ENCODE measurements at regions not wholly inside any gene's neighbourhood (a gene's known extent, or its start where the extent isn't known, plus 50 kb on each side); places are given as distances from the start of the nearest gene placed in this dataset.
"Not testable (repeated sequence)": the region's sequence is repeated elsewhere in the genome, so short reads cannot be mapped to it uniquely, and the experiment has no call there.

GRCh38 chr1:223022641-223023473 is 120.2 kb downstream of the TLR5 start:
- no peak for TF ChIP-seq CTCF (IDR thresholded peaks at IDR 0.05)
- ATAC-seq, result no peak
- Mint-ChIP-seq H3K4me3 (no peak overlapping the region), H3K4me1 (peaks cover 0 to 4% of the 10 kb centered on the region in 2 donors), H3K27me3 (ENCODE audit: low read depth in 2 of 2) (peaks cover 0 to 2% of the 10 kb centered on the region in 2 donors), H3K36me3 (no peaks in the 10 kb centered on the region), H3K27ac (no peak overlapping the region), H3K9me3 (no peaks in the 10 kb centered on the region)
- no peaks in the 10 kb centered on the region for H3K36me3 ChIP-seq (ENCODE audit: control insufficient read depth, insufficient read depth, low read length)
- intact Hi-C loops (cut with micrococcal nuclease), result no loop called here
- no peaks in the 10 kb centered on the region for H3K4me1 ChIP-seq (ENCODE audit: control insufficient read depth, insufficient read depth, low read length)
- DNase-seq, result no peak
- H3K4me3 ChIP-seq (ENCODE audit: low read length), result no peak overlapping the region
- no peaks in the 10 kb centered on the region for H3K27me3 ChIP-seq (ENCODE audit: control insufficient read depth, insufficient read depth, low read length)
- H3K27ac ChIP-seq (ENCODE audit: low read length), result no peak overlapping the region
- WGBS (ENCODE audit: insufficient coverage), result 84% methylated on average over 7 of the region's 7 CpGs
- H3K9me3 ChIP-seq (ENCODE audit: control insufficient read depth, insufficient read depth, low read length), result no peaks in the 10 kb centered on the region

GRCh38 chr1:223023863-223024262 is 119.2 kb downstream of the TLR5 start:
- Mint-ChIP-seq H3K27me3 (ENCODE audit: low read depth in 2 of 2) (peaks cover 0 to 6% of the 10 kb centered on the region in 2 donors), H3K4me1 (peaks cover 0 to 4% of the 10 kb centered on the region in 2 donors), H3K4me3 (no peak overlapping the region), H3K27ac (no peak overlapping the region), H3K36me3 (no peaks in the 10 kb centered on the region), H3K9me3 (no peaks in the 10 kb centered on the region)
- Histone ChIP-seq H3K27ac (ENCODE audit: low read length) (no peak overlapping the region), H3K27me3 (ENCODE audit: control insufficient read depth, insufficient read depth, low read length) (no peaks in the 10 kb centered on the region), H3K4me1 (ENCODE audit: control insufficient read depth, insufficient read depth, low read length) (no peaks in the 10 kb centered on the region), H3K36me3 (ENCODE audit: control insufficient read depth, insufficient read depth, low read length) (no peaks in the 10 kb centered on the region), H3K9me3 (ENCODE audit: control insufficient read depth, insufficient read depth, low read length) (no peaks in the 10 kb centered on the region), H3K4me3 (ENCODE audit: low read length) (no peak overlapping the region)
- DNase-seq (no peak), ATAC-seq (no peak)
- TF ChIP-seq CTCF (IDR thresholded peaks at IDR 0.05), result no peak
- 97% methylated on average over 7 of the region's 7 CpGs for WGBS (ENCODE audit: insufficient coverage)
- intact Hi-C loops (cut with micrococcal nuclease), result no loop called here

GRCh38 chr1:223024486-223024885 is 118.6 kb downstream of the TLR5 start:
- H3K27me3 ChIP-seq (ENCODE audit: control insufficient read depth, insufficient read depth, low read length); intact Hi-C loops (cut with micrococcal nuclease); DNase-seq; H3K36me3 Mint-ChIP-seq; H3K9me3 ChIP-seq (ENCODE audit: control insufficient read depth, insufficient read depth, low read length); H3K4me3 Mint-ChIP-seq; H3K27ac ChIP-seq (ENCODE audit: low read length); H3K9me3 Mint-ChIP-seq; ATAC-seq; H3K4me3 ChIP-seq (ENCODE audit: low read length); H3K27me3 Mint-ChIP-seq (ENCODE audit: low read depth in 2 of 2); H3K27ac Mint-ChIP-seq; H3K36me3 ChIP-seq (ENCODE audit: control insufficient read depth, insufficient read depth, low read length); H3K4me1 Mint-ChIP-seq; H3K4me1 ChIP-seq (ENCODE audit: control insufficient read depth, insufficient read depth, low read length): not testable (repeated sequence)
- WGBS (ENCODE audit: insufficient coverage), result 88% methylated on average over 3 of the region's 5 CpGs

- H3K9me3 Mint-ChIP-seq; H3K36me3 Mint-ChIP-seq; DNase-seq; H3K4me1 ChIP-seq (ENCODE audit: control insufficient read depth, insufficient read depth, low read length); intact Hi-C loops (cut with micrococcal nuclease); H3K27me3 Mint-ChIP-seq (ENCODE audit: low read depth in 2 of 2); H3K36me3 ChIP-seq (ENCODE audit: control insufficient read depth, insufficient read depth, low read length); H3K27ac ChIP-seq (ENCODE audit: low read length); H3K27ac Mint-ChIP-seq; H3K4me1 Mint-ChIP-seq; H3K4me3 ChIP-seq (ENCODE audit: low read length); H3K27me3 ChIP-seq (ENCODE audit: control insufficient read depth, insufficient read depth, low read length); H3K4me3 Mint-ChIP-seq; ATAC-seq; H3K9me3 ChIP-seq (ENCODE audit: control insufficient read depth, insufficient read depth, low read length): not testable (repeated sequence)
- 96% methylated on average over 4 of the region's 4 CpGs for WGBS (ENCODE audit: insufficient coverage)
Measured at GRCh38 chr1:223025190-223025734, 117.8 kb downstream of the TLR5 start.

- H3K4me3 ChIP-seq (ENCODE audit: low read length); H3K36me3 ChIP-seq (ENCODE audit: control insufficient read depth, insufficient read depth, low read length); intact Hi-C loops (cut with micrococcal nuclease); H3K9me3 ChIP-seq (ENCODE audit: control insufficient read depth, insufficient read depth, low read length); H3K27me3 Mint-ChIP-seq (ENCODE audit: low read depth in 2 of 2); H3K4me1 Mint-ChIP-seq; H3K27me3 ChIP-seq (ENCODE audit: control insufficient read depth, insufficient read depth, low read length); H3K4me3 Mint-ChIP-seq; H3K36me3 Mint-ChIP-seq; ATAC-seq; DNase-seq; H3K27ac ChIP-seq (ENCODE audit: low read length); H3K4me1 ChIP-seq (ENCODE audit: control insufficient read depth, insufficient read depth, low read length); H3K27ac Mint-ChIP-seq; H3K9me3 Mint-ChIP-seq: not testable (repeated sequence)
- 77% methylated on average over 5 of the region's 5 CpGs for WGBS (ENCODE audit: insufficient coverage)
Measured at GRCh38 chr1:223026639-223027038, 116.4 kb downstream of the TLR5 start.

Data from natural killer cell (primary cell).